GM12878 (cell line): ENCODE measurements at regions not wholly inside any gene's neighbourhood (a gene's known extent, or its start where the extent isn't known, plus 50 kb on each side); places are given as distances from the start of the nearest gene placed in this dataset.

Source experiments
- BRCA1 ChIP-seq: IDR thresholded peaks from 2 replicates; pipeline ENCODE4 v1.6.1; 2011; ENCODE audit warnings: low read depth, low read length, improper control_type of control experiment
- CEBPB ChIP-seq, 2 experiments: fragments of 150-350 bp in 1 of 2; IDR thresholded peaks; 2 replicates each; pipeline ENCODE4 v1.6.1; 2012 to 2014; ENCODE audit warnings: low read depth in 2 of 2, low read length in 2 of 2, borderline replicate concordance in 1 of 2, inconsistent platforms in 1 of 2
- CREM ChIP-seq: IDR thresholded peaks from 2 replicates; pipeline ENCODE4 v1.6.1; 2014; ENCODE audit warnings: antibody characterized with exemption, low read depth
- FOS ChIP-seq: IDR thresholded peaks from 3 replicates; pipeline ENCODE4 v1.6.1; 2011; ENCODE audit warnings: borderline replicate concordance; ENCODE audit not compliant: insufficient read length; ENCODE audit errors: extremely low read depth
- MYC ChIP-seq: IDR thresholded peaks from 2 replicates; pipeline ENCODE4 v1.6.1; 2011; ENCODE audit warnings: mild to moderate bottlenecking, low read length, moderate library complexity, inconsistent platforms; ENCODE audit not compliant: insufficient read depth, insufficient replicate concordance, insufficient read length, severe bottlenecking
- NFIC ChIP-seq: IDR thresholded peaks from 2 replicates; pipeline ENCODE4 v1.6.1; 2012; ENCODE audit warnings: low read depth, mild to moderate bottlenecking, inconsistent platforms, low read length, moderate library complexity
- RFX5 ChIP-seq: IDR thresholded peaks from 2 replicates; pipeline ENCODE4 v1.6.1; 2011; ENCODE audit warnings: low read depth, low read length, improper control_type of control experiment
- SMC3 ChIP-seq: IDR thresholded peaks from 2 replicates; pipeline ENCODE4 v1.6.1; 2011; ENCODE audit warnings: low read length, improper control_type of control experiment, borderline replicate concordance
- TF ChIP-seq, protein P1 (sequence below): IDR thresholded peaks from 2 replicates; pipeline ENCODE4 v1.6.1; 2012; ENCODE audit warnings: mild to moderate bottlenecking, low read depth, low read length
- TF ChIP-seq, protein P2 (sequence below), 3 experiments: IDR thresholded peaks in 2 of 3; conservative IDR thresholded peaks in 1 of 3; 2 replicates each; pipeline ENCODE4 v1.5.1; 2011; ENCODE audit warnings: low read depth in 3 of 3, low read length in 3 of 3, mild to moderate bottlenecking in 3 of 3, control low read depth in 2 of 3, moderate library complexity in 2 of 3, inconsistent platforms in 1 of 3, mixed read lengths in 1 of 3; ENCODE audit not compliant: control insufficient read depth in 2 of 3, insufficient read depth in 1 of 3; ENCODE audit errors: extremely low read depth in 1 of 3
- TF ChIP-seq, protein P3 (sequence below): fragments of 450-650 bp; IDR thresholded peaks from 2 replicates; pipeline ENCODE4 v1.6.1; 2018; ENCODE audit warnings: borderline replicate concordance, mild to moderate bottlenecking; ENCODE audit not compliant: partially characterized antibody

DNA sequence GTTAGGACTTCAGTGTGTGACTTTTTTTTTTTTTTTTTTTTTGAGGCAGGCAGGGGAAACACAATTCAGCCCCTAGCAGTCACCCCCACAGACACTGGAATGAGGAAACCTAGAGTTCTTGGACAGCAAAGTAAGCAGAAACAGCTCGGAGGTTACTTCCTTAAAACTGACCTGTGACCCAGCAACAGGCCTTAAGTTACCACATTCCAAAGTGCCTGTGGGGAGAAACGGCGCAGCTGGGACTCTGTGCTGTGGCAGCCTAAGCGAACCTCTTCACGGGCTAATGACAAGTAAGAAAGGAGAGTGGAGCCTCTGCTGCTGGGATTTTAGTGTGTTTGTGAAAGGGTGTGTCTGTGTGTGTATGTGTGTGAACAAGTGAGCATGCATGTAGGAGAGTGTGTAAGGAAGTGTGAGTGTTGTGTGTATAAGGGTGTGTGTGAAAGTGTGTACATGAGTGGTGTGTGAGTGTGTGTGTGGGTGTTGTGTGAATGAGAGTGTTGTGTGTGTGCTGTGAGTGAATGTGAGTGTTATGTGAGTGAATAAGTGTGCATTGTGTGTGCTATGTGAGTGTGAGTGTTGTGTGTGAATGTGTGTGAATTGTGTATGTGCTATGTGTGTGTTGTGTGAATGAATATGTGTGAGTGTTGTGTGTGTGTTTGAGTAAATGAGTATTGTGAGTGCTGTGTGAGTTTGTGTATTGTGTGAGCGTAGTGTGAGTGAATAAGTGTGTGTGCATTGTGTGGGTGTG, 180.8 kb downstream of the BRINP2 start:
- TF ChIP-seq FOS (no peak), BRCA1 (no peak), CREM (no peak), CEBPB (IDR thresholded peaks at IDR 0.05; ENCODE audit: borderline replicate concordance in 1 of 2, low read depth in 2 of 2, low read length in 2 of 2) (no peak), RFX5 (no peak), MYC (no peak), NFIC (no peak), SMC3 (no peak)
- TF ChIP-seq, protein P1, sequence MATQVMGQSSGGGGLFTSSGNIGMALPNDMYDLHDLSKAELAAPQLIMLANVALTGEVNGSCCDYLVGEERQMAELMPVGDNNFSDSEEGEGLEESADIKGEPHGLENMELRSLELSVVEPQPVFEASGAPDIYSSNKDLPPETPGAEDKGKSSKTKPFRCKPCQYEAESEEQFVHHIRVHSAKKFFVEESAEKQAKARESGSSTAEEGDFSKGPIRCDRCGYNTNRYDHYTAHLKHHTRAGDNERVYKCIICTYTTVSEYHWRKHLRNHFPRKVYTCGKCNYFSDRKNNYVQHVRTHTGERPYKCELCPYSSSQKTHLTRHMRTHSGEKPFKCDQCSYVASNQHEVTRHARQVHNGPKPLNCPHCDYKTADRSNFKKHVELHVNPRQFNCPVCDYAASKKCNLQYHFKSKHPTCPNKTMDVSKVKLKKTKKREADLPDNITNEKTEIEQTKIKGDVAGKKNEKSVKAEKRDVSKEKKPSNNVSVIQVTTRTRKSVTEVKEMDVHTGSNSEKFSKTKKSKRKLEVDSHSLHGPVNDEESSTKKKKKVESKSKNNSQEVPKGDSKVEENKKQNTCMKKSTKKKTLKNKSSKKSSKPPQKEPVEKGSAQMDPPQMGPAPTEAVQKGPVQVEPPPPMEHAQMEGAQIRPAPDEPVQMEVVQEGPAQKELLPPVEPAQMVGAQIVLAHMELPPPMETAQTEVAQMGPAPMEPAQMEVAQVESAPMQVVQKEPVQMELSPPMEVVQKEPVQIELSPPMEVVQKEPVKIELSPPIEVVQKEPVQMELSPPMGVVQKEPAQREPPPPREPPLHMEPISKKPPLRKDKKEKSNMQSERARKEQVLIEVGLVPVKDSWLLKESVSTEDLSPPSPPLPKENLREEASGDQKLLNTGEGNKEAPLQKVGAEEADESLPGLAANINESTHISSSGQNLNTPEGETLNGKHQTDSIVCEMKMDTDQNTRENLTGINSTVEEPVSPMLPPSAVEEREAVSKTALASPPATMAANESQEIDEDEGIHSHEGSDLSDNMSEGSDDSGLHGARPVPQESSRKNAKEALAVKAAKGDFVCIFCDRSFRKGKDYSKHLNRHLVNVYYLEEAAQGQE: no peak
- TF ChIP-seq, protein P2, sequence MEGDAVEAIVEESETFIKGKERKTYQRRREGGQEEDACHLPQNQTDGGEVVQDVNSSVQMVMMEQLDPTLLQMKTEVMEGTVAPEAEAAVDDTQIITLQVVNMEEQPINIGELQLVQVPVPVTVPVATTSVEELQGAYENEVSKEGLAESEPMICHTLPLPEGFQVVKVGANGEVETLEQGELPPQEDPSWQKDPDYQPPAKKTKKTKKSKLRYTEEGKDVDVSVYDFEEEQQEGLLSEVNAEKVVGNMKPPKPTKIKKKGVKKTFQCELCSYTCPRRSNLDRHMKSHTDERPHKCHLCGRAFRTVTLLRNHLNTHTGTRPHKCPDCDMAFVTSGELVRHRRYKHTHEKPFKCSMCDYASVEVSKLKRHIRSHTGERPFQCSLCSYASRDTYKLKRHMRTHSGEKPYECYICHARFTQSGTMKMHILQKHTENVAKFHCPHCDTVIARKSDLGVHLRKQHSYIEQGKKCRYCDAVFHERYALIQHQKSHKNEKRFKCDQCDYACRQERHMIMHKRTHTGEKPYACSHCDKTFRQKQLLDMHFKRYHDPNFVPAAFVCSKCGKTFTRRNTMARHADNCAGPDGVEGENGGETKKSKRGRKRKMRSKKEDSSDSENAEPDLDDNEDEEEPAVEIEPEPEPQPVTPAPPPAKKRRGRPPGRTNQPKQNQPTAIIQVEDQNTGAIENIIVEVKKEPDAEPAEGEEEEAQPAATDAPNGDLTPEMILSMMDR (IDR thresholded peaks at IDR 0.05 in 2 of 3, conservative IDR thresholded peaks at IDR 0.05 in 1 of 3; ENCODE audit: control insufficient read depth in 2 of 3, extremely low read depth in 1 of 3, insufficient read depth in 1 of 3, low read depth in 3 of 3, low read length in 3 of 3): no peak
- TF ChIP-seq, protein P3, sequence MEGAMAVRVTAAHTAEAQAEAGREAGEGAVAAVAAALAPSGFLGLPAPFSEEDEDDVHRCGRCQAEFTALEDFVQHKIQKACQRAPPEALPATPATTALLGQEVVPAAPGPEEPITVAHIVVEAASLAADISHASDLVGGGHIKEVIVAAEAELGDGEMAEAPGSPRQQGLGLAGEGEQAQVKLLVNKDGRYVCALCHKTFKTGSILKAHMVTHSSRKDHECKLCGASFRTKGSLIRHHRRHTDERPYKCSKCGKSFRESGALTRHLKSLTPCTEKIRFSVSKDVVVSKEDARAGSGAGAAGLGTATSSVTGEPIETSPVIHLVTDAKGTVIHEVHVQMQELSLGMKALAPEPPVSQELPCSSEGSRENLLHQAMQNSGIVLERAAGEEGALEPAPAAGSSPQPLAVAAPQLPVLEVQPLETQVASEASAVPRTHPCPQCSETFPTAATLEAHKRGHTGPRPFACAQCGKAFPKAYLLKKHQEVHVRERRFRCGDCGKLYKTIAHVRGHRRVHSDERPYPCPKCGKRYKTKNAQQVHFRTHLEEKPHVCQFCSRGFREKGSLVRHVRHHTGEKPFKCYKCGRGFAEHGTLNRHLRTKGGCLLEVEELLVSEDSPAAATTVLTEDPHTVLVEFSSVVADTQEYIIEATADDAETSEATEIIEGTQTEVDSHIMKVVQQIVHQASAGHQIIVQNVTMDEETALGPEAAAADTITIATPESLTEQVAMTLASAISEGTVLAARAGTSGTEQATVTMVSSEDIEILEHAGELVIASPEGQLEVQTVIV: no peak
